ENCODE measurements at regions not wholly inside any gene's neighbourhood (a gene's known extent, or its start where the extent isn't known, plus 50 kb on each side); places are given as distances from the start of the nearest gene placed in this dataset.

GRCh38 chr1:232211149-232211548, 418.8 kb downstream of the SIPA1L2 start:
- TF ChIP-seq CTCF (IDR thresholded peaks at IDR 0.05) (peak in 4 of 6 experiments; percentile 9 to 52 (median 20)), POLR2A (IDR thresholded peaks at IDR 0.05) (no peak)
